A673 (cell line): ENCODE measurements at regions not wholly inside any gene's neighbourhood (a gene's known extent, or its start where the extent isn't known, plus 50 kb on each side); places are given as distances from the start of the nearest gene placed in this dataset.

ENCODE experiments used
- EZH2 ChIP-seq: fragments of 200-600 bp; sonication (generic); IDR thresholded peaks from 2 replicates; pipeline ENCODE4 v1.6.1; 2017; ENCODE audit warnings: borderline replicate concordance, low read depth, mild to moderate bottlenecking, mixed read lengths, antibody characterized with exemption, low read length; ENCODE audit not compliant: poor library complexity, severe bottlenecking
- TF ChIP-seq, protein P1 (sequence below): fragments of 300-800, 200-600 bp; sonication (generic); conservative IDR thresholded peaks from 2 replicates; pipeline ENCODE4 v1.5.1; 2017; ENCODE audit warnings: low read depth, mild to moderate bottlenecking, antibody characterized with exemption, low read length, moderate library complexity, mixed read lengths

DNA sequence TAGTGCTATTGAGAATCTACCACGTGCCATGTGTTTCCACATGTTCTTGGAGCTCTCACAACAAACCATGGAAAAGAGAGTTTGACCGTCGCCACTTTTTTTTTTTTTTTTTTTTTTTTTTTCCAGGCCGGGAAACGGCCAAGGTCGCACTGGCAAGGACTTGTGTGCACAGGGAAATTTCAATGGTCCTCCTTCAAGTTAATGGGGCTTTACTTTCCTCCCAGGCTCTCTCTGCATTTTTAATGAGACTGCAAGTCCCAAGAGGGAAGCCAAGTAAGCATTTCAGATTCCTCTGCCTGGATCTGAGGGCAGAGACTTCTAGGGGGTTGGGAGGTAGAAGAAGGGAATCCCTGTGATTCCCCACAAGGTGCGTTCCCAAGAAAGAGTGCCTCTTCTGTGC, 94.7 kb upstream of the MPHOSPH6 start:
- TF ChIP-seq, protein P1, sequence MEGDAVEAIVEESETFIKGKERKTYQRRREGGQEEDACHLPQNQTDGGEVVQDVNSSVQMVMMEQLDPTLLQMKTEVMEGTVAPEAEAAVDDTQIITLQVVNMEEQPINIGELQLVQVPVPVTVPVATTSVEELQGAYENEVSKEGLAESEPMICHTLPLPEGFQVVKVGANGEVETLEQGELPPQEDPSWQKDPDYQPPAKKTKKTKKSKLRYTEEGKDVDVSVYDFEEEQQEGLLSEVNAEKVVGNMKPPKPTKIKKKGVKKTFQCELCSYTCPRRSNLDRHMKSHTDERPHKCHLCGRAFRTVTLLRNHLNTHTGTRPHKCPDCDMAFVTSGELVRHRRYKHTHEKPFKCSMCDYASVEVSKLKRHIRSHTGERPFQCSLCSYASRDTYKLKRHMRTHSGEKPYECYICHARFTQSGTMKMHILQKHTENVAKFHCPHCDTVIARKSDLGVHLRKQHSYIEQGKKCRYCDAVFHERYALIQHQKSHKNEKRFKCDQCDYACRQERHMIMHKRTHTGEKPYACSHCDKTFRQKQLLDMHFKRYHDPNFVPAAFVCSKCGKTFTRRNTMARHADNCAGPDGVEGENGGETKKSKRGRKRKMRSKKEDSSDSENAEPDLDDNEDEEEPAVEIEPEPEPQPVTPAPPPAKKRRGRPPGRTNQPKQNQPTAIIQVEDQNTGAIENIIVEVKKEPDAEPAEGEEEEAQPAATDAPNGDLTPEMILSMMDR, result no peak
- no peak for TF ChIP-seq EZH2
